ENCODE measurements at regions not wholly inside any gene's neighbourhood (a gene's known extent, or its start where the extent isn't known, plus 50 kb on each side); places are given as distances from the start of the nearest gene placed in this dataset.

DNA sequence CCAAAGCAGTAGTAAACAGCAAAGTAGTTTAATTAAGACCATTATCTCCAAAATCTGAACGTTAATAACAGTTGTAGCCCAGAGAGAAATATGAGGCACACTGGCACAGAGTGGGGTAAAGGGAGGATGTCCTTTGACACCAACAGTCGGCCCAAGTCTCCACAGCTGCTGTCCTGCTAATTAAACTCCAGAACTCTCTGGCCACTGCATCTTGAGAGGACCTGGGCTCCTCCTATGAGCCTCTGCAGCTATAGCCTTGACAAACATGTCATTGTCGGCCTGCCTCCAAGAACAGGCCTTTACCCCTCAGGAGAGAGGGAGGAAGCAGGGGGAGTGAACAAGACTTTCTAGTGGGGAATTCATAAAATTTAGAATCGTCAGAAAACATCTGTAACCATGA is 1170.4 kb downstream of the UQCRFS1 start:
- Histone ChIP-seq H3K9me3 (peaks cover 0 to 31% of the 10 kb centered on the region in 2 donors), H3K36me3 (no peaks in the 10 kb centered on the region), H3K27ac (no peak overlapping the region), H3K27me3 (no peaks in the 10 kb centered on the region), H3K4me1 (no peaks in the 10 kb centered on the region), H3K4me3 (no peak overlapping the region)
- DNase-seq (no peak), ATAC-seq (no peak)
- intact Hi-C loops (cut with DNase I), result no loop called here
- TF ChIP-seq, protein P1, sequence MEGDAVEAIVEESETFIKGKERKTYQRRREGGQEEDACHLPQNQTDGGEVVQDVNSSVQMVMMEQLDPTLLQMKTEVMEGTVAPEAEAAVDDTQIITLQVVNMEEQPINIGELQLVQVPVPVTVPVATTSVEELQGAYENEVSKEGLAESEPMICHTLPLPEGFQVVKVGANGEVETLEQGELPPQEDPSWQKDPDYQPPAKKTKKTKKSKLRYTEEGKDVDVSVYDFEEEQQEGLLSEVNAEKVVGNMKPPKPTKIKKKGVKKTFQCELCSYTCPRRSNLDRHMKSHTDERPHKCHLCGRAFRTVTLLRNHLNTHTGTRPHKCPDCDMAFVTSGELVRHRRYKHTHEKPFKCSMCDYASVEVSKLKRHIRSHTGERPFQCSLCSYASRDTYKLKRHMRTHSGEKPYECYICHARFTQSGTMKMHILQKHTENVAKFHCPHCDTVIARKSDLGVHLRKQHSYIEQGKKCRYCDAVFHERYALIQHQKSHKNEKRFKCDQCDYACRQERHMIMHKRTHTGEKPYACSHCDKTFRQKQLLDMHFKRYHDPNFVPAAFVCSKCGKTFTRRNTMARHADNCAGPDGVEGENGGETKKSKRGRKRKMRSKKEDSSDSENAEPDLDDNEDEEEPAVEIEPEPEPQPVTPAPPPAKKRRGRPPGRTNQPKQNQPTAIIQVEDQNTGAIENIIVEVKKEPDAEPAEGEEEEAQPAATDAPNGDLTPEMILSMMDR (IDR thresholded peaks at IDR 0.05), result no peak

DNA sequence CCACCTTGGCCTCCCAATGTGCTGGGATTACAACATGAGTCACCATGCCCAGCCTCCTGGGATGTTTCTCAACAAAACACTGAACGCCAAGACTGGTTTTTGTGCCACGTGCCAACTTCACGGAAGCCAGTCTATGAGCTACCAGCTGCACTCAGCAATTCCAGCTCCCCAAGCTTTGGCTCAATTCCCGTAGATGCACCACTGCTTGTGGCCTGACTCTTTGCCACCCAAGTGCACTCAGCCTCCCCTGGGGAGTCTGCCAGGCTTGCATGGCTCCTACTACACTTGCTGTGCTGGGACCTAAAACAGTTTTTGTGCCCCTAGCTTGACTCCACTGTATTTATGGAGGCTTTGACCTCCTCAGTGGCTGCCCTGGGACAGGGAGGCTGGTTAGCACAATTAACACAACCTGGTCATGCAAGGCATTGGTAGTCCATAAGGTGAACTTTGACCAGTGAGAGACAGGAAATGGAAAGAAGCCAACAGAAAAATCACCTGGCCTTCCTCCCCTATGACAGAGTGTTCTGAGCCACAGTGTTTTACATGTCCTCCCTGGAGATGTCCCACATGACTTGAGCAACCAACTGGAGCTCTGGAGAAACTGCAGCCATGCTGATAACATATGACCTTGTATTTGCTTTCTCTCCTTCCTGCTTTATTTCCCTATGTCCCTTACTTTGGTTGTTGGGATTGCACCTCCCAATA is 1173.1 kb downstream of the UQCRFS1 start:
- Histone ChIP-seq H3K4me1 (no peaks in the 10 kb centered on the region), H3K27me3 (no peaks in the 10 kb centered on the region), H3K36me3 (no peaks in the 10 kb centered on the region), H3K27ac (no peak overlapping the region), H3K9me3 (peaks cover 0 to 13% of the 10 kb centered on the region in 2 donors), H3K4me3 (no peak overlapping the region)
- ATAC-seq, result no peak
- intact Hi-C loops (cut with DNase I), result no loop called here
- TF ChIP-seq, protein P1 (IDR thresholded peaks at IDR 0.05), result no peak
- no peak for DNase-seq

DNA sequence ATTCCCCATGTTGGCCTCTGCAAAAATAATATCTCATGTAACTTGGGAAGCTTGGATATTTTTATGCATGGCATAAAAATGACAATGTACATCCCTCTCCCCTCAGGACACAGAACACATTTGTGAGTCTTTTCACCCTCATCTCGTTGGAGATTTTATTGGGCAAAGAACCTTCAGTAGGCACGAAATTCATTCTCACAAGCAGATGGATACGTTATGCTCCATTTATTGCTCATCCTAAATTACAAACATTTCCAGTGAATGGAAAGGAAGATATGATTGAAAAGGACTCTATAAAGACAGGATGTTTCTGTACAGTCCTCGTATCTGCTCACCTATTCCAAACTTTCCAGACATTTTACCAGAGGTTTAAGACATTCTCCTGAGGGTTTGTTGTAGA is 1175.8 kb downstream of the UQCRFS1 start:
- TF ChIP-seq, protein P1 (IDR thresholded peaks at IDR 0.05), result no peak
- H3K9me3 ChIP-seq, result peaks cover 0 to 17% of the 10 kb centered on the region in 2 donors
- H3K27me3 ChIP-seq, result no peaks in the 10 kb centered on the region
- DNase-seq (no peak), ATAC-seq (no peak)
- no peak overlapping the region for H3K4me3 ChIP-seq
- no peak overlapping the region for H3K27ac ChIP-seq
- H3K4me1 ChIP-seq, result no peaks in the 10 kb centered on the region
- intact Hi-C loops (cut with DNase I), result no loop called here
- H3K36me3 ChIP-seq, result no peaks in the 10 kb centered on the region

DNA sequence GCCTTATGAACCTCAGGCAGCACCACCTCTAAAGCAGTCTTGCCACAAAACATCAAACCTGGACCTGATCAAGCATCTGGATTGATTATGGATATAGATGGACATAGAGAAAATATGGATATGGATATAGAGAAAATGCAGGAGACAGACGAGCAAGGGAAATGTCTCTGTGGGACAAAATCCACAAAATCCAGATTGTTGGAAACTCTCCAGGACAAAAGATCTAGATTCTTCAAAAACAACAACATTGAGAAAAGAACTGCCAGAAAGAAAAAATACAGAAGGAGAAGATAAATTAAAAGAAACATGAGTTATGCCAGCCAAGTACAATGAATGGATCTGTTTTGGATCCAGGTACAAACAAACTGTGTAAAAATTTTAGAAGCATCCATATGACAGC is 1176.5 kb downstream of the UQCRFS1 start:
- TF ChIP-seq, protein P1 (IDR thresholded peaks at IDR 0.05), result no peak
- H3K36me3 ChIP-seq, result no peaks in the 10 kb centered on the region
- H3K27ac ChIP-seq, result no peak overlapping the region
- H3K9me3 ChIP-seq, result peaks cover 0 to 20% of the 10 kb centered on the region in 2 donors
- H3K4me3 ChIP-seq, result no peak overlapping the region
- ATAC-seq, result no peak
- no peaks in the 10 kb centered on the region for H3K4me1 ChIP-seq
- DNase-seq, result no peak
- intact Hi-C loops (cut with DNase I), result no loop called here
- H3K27me3 ChIP-seq, result no peaks in the 10 kb centered on the region

DNA sequence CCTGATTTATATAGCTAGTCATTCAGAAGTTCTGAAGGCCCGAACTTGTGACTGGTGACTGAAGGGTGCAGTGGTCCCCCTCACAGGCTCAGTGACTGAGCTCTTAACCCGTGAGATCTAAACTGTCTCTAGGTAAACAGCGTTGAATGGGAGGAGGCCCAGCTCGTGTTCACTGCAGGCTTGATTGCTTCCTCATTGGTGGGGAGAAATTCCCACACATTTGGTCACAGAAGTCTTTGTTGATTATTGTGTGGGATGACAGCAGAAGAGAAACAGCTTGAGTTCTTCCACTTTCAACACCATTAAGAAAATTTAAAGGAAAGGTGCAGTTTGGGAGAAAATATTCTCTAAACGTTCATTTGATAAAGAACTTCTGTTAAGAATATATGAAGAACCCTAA is 1178.0 kb downstream of the UQCRFS1 start:
- intact Hi-C loops (cut with DNase I), result no loop called here
- Histone ChIP-seq H3K4me3 (no peak overlapping the region), H3K27ac (no peak overlapping the region), H3K9me3 (peaks cover 0 to 18% of the 10 kb centered on the region in 2 donors), H3K4me1 (no peaks in the 10 kb centered on the region), H3K27me3 (no peaks in the 10 kb centered on the region), H3K36me3 (no peaks in the 10 kb centered on the region)
- TF ChIP-seq, protein P1 (IDR thresholded peaks at IDR 0.05), result no peak
- no peak for DNase-seq
- ATAC-seq, result no peak

All from left lung (tissue), 4 donors.